Esophagus squamous epithelium (tissue), 4 donors: ENCODE measurements at regions not wholly inside any gene's neighbourhood (a gene's known extent, or its start where the extent isn't known, plus 50 kb on each side); places are given as distances from the start of the nearest gene placed in this dataset.

Source experiments
- POLR2A ChIP-seq, 4 donors: fragments of 450-650 bp; IDR thresholded peaks; one replicate each; pipeline ENCODE4 v1.6.1; 2017; ENCODE audit warnings: antibody characterized with exemption in 4 of 4, mild to moderate bottlenecking in 4 of 4, moderate library complexity in 3 of 4
- TF ChIP-seq, protein P1 (sequence below), 6 experiments: fragments of 450-650 bp in 4 of 6; fragments of 200-600 bp in 2 of 6; sonication (generic) in 2 of 6; IDR thresholded peaks; one replicate each; pipeline ENCODE4 v1.5.1; 2016 to 2019; ENCODE audit warnings: antibody characterized with exemption in 6 of 6, mild to moderate bottlenecking in 4 of 6, moderate library complexity in 4 of 6

GRCh38 chr18:42298759-42299675 is 344.0 kb downstream of the PIK3C3 start:
- no peak for TF ChIP-seq POLR2A (IDR thresholded peaks at IDR 0.05)
- TF ChIP-seq, protein P1, sequence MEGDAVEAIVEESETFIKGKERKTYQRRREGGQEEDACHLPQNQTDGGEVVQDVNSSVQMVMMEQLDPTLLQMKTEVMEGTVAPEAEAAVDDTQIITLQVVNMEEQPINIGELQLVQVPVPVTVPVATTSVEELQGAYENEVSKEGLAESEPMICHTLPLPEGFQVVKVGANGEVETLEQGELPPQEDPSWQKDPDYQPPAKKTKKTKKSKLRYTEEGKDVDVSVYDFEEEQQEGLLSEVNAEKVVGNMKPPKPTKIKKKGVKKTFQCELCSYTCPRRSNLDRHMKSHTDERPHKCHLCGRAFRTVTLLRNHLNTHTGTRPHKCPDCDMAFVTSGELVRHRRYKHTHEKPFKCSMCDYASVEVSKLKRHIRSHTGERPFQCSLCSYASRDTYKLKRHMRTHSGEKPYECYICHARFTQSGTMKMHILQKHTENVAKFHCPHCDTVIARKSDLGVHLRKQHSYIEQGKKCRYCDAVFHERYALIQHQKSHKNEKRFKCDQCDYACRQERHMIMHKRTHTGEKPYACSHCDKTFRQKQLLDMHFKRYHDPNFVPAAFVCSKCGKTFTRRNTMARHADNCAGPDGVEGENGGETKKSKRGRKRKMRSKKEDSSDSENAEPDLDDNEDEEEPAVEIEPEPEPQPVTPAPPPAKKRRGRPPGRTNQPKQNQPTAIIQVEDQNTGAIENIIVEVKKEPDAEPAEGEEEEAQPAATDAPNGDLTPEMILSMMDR (IDR thresholded peaks at IDR 0.05) = peak; percentile 45 to 90 (median 80)
